IMR-90 (cell line): ENCODE measurements at regions not wholly inside any gene's neighbourhood (a gene's known extent, or its start where the extent isn't known, plus 50 kb on each side); places are given as distances from the start of the nearest gene placed in this dataset.
"Not testable (repeated sequence)": the region's sequence is repeated elsewhere in the genome, so short reads cannot be mapped to it uniquely, and the experiment has no call there.

Experiments used
- ATAC-seq: fragments of 200-7000 bp; cut with Tn5 transposase; 2 replicates; pipeline ENCODE4 v1.9.1; 2020; ENCODE audit warnings: low read depth, mild to moderate bottlenecking, moderate library complexity
- BruUV-seq: library from RNA; stranded (reverse); fragments of 400-500 nt; replicated peaks from 2 replicates; lab custom pipeline; 2021; lab: Mats Ljungman, UMichigan
- CTCF ChIA-PET: fragments of 300-600 bp; formaldehyde crosslinking; extraction: SDS; loops from one replicate; lab custom pipeline; 2021; ENCODE audit warnings: antibody characterized with exemption; lab: Yijun Ruan, JAX
- POLR2A ChIA-PET: fragments of 300-600 bp; sonication (Branson Sonifier 250); formaldehyde crosslinking; loops from one replicate; lab custom pipeline; 2022; ENCODE audit warnings: antibody characterized with exemption; ENCODE audit not compliant: unreplicated experiment; lab: Charles Lee
- DNase-seq: peaks from one replicate; pipeline ENCODE4 v3.0.0; 2013
- H2AFZ ChIP-seq: replicated peaks from 2 replicates; pipeline ENCODE3; 2013; ENCODE audit warnings: low read length, mild to moderate bottlenecking; ENCODE audit not compliant: poor library complexity
- H2AK5ac ChIP-seq: 2 replicates; pipeline ENCODE4 v1.6.1; 2013; ENCODE audit warnings: low read depth, low read length, inconsistent platforms
- H2AK9ac ChIP-seq: replicated peaks from 2 replicates; pipeline ENCODE3; 2013; ENCODE audit warnings: mild to moderate bottlenecking, low read depth, low read length, moderate library complexity; ENCODE audit not compliant: poor library complexity
- H2BK120ac ChIP-seq: 2 replicates; pipeline ENCODE4 v1.6.1; 2013; ENCODE audit warnings: low read depth, low read length, inconsistent platforms
- H2BK15ac ChIP-seq: 3 replicates; pipeline ENCODE4 v1.6.1; 2013; ENCODE audit warnings: low read depth, low read length, inconsistent platforms
- H2BK20ac ChIP-seq: 2 replicates; pipeline ENCODE4 v1.6.1; 2013; ENCODE audit warnings: low read depth, mild to moderate bottlenecking, inconsistent platforms, low read length, moderate library complexity
- H2BK5ac ChIP-seq: 2 replicates; pipeline ENCODE4 v1.6.1; 2013; ENCODE audit warnings: mild to moderate bottlenecking, low read depth, low read length, inconsistent platforms; ENCODE audit not compliant: poor library complexity, severe bottlenecking
- H3K14ac ChIP-seq: replicated peaks from 2 replicates; pipeline ENCODE4 v1.6.1; 2013; ENCODE audit warnings: low read depth, low read length, inconsistent platforms
- H3K18ac ChIP-seq: 2 replicates; pipeline ENCODE4 v1.6.1; 2013; ENCODE audit warnings: low read depth, low read length, control low read depth
- H3K23ac ChIP-seq: 2 replicates; pipeline ENCODE4 v1.6.1; 2013; ENCODE audit warnings: low read depth, low read length, inconsistent platforms
- H3K27ac ChIP-seq: 2 replicates; pipeline ENCODE4 v1.5.1; 2013; ENCODE audit warnings: mild to moderate bottlenecking, control low read depth, low read length; ENCODE audit not compliant: insufficient read depth
- H3K27me3 ChIP-seq: 2 replicates; pipeline ENCODE4 v1.6.1; 2013; ENCODE audit warnings: low read length; ENCODE audit not compliant: control insufficient read depth, insufficient read depth
- H3K36me3 ChIP-seq: 2 replicates; pipeline ENCODE4 v1.6.1; 2013; ENCODE audit warnings: low read length, mixed read lengths; ENCODE audit not compliant: control insufficient read depth, insufficient read depth
- H3K4ac ChIP-seq: 2 replicates; pipeline ENCODE4 v1.6.1; 2013; ENCODE audit warnings: low read depth, low read length, inconsistent platforms
- H3K4me1 ChIP-seq: 2 replicates; pipeline ENCODE4 v1.6.1; 2013; ENCODE audit warnings: low read length, mixed read lengths; ENCODE audit not compliant: control insufficient read depth, insufficient read depth
- H3K4me2 ChIP-seq: 2 replicates; pipeline ENCODE4 v1.6.1; 2013; ENCODE audit warnings: low read depth, mild to moderate bottlenecking, control low read depth, low read length, moderate library complexity
- H3K4me3 ChIP-seq: 2 replicates; pipeline ENCODE4 v1.5.1; 2013; ENCODE audit warnings: low read depth, mild to moderate bottlenecking, control low read depth, low read length, moderate library complexity; ENCODE audit not compliant: insufficient read depth
- H3K56ac ChIP-seq: 2 replicates; pipeline ENCODE4 v1.6.1; 2013; ENCODE audit warnings: low read length, inconsistent platforms; ENCODE audit not compliant: insufficient read depth; ENCODE audit errors: extremely low read depth
- H3K79me1 ChIP-seq, 2 experiments: 2 replicates each; pipeline ENCODE4 v1.6.1; 2013; ENCODE audit warnings: low read length in 2 of 2, inconsistent platforms in 1 of 2, low read depth in 1 of 2
- H3K9ac ChIP-seq: 2 replicates; pipeline ENCODE4 v1.6.1; 2013; ENCODE audit warnings: low read depth, low read length, control low read depth
- H3K9me1 ChIP-seq: 2 replicates; pipeline ENCODE4 v1.6.1; 2013; ENCODE audit warnings: low read length, inconsistent platforms; ENCODE audit not compliant: insufficient read depth
- H3K9me3 ChIP-seq: 2 replicates; pipeline ENCODE4 v1.6.1; 2013; ENCODE audit warnings: low read length; ENCODE audit not compliant: control insufficient read depth, insufficient read depth
- H4K20me1 ChIP-seq: 2 replicates; pipeline ENCODE4 v1.6.1; 2013; ENCODE audit warnings: low read length, inconsistent platforms; ENCODE audit not compliant: insufficient read depth
- H4K5ac ChIP-seq: 2 replicates; pipeline ENCODE4 v1.6.1; 2013; ENCODE audit warnings: mild to moderate bottlenecking, low read depth, low read length, control low read depth
- H4K8ac ChIP-seq, 2 experiments: 2 replicates each; pipeline ENCODE4 v1.6.1; 2013; ENCODE audit warnings: low read depth in 2 of 2, low read length in 2 of 2, control low read depth in 1 of 2, inconsistent platforms in 1 of 2
- H4K91ac ChIP-seq: 2 replicates; pipeline ENCODE4 v1.6.1; 2013; ENCODE audit warnings: low read depth, low read length, inconsistent platforms; ENCODE audit not compliant: insufficient read depth
- WGBS, 2 experiments: methylation state at CpG; one replicate each; pipeline versions ENCODE4 v1.1.5 to v1.1.7; 2013; ENCODE audit warnings: missing lambda C conversion rate in 2 of 2; ENCODE audit not compliant: insufficient read length in 1 of 2; ENCODE audit errors: extremely low coverage in 2 of 2; 5-methylcytosine and 5-hydroxymethylcytosine counted together
- dilution Hi-C: fragments of 300-500 bp; cut with HindIII; formaldehyde crosslinking; loops from one replicate; pipeline ENCODE4 v1.14.3; 2018; ENCODE audit warnings: low sequenced_read_pairs; ENCODE audit not compliant: unreplicated experiment
- in situ Hi-C: fragments of 300-500 bp; cut with MboI; formaldehyde crosslinking; loops from 3 replicates; pipeline ENCODE4 v1.14.3; 2019; ENCODE audit warnings: low sequenced_read_pairs, inconsistent platforms, mixed read lengths
- intact Hi-C: fragments of 100-400 bp; cut with micrococcal nuclease; formaldehyde crosslinking; loops from 2 replicates; pipeline ENCODE4 v1.10.0; 2022

GRCh38 chr9:66759825-66760492 lies 140.6 kb upstream of the ZNF658 start:
- H3K79me1 ChIP-seq, DNase-seq, H2AK9ac ChIP-seq, H3K27me3 ChIP-seq, H2BK15ac ChIP-seq, H3K18ac ChIP-seq, H3K9me1 ChIP-seq, H4K20me1 ChIP-seq, H4K8ac ChIP-seq, H3K14ac ChIP-seq, H3K4me3 ChIP-seq, intact Hi-C loops, H2BK5ac ChIP-seq, H3K9ac ChIP-seq, H2BK20ac ChIP-seq, H3K4me2 ChIP-seq, H3K23ac ChIP-seq, H3K36me3 ChIP-seq, H2AK5ac ChIP-seq, H3K4ac ChIP-seq, H4K91ac ChIP-seq, H3K9me3 ChIP-seq, H3K27ac ChIP-seq, H2BK120ac ChIP-seq, dilution Hi-C loops, H2AFZ ChIP-seq, H4K5ac ChIP-seq, H3K4me1 ChIP-seq, CTCF ChIA-PET, ATAC-seq, POLR2A ChIA-PET, in situ Hi-C loops, H3K56ac ChIP-seq, BruUV-seq: not testable (repeated sequence)
- no CpG with 5 or more reads among the region's 7 CpGs for WGBS, 2 experiments

GRCh38 chr9:66764799-66765493 lies 135.6 kb upstream of the ZNF658 start:
- DNase-seq, H4K8ac ChIP-seq, H4K20me1 ChIP-seq, CTCF ChIA-PET, H2AK5ac ChIP-seq, H3K23ac ChIP-seq, H4K91ac ChIP-seq, H3K4ac ChIP-seq, H3K27me3 ChIP-seq, H3K79me1 ChIP-seq, H2BK15ac ChIP-seq, H3K27ac ChIP-seq, H3K4me1 ChIP-seq, H3K4me3 ChIP-seq, H3K18ac ChIP-seq, H2AFZ ChIP-seq, in situ Hi-C loops, H2BK120ac ChIP-seq, H3K9me1 ChIP-seq, H3K36me3 ChIP-seq, POLR2A ChIA-PET, H4K5ac ChIP-seq, H2BK20ac ChIP-seq, H2AK9ac ChIP-seq, dilution Hi-C loops, H3K14ac ChIP-seq, intact Hi-C loops, BruUV-seq, H3K4me2 ChIP-seq, H2BK5ac ChIP-seq, H3K56ac ChIP-seq, H3K9me3 ChIP-seq, H3K9ac ChIP-seq: not testable (repeated sequence)
- WGBS, 2 experiments: no CpG with 5 or more reads among the region's 3 CpGs
- peak; percentile 54 for ATAC-seq
